ENCODE measurements at regions not wholly inside any gene's neighbourhood (a gene's known extent, or its start where the extent isn't known, plus 50 kb on each side); places are given as distances from the start of the nearest gene placed in this dataset.

GRCh38 chr3:76063019-76063418 lies 277.7 kb upstream of the ZNF717 start:
- TF ChIP-seq CTCF (IDR thresholded peaks at IDR 0.05) (no peak), EZH2 (IDR thresholded peaks at IDR 0.05; ENCODE audit: borderline replicate concordance, insufficient read depth, low read depth, low read length, poor library complexity, severe bottlenecking) (no peak)
